NCI-H82 (cell line): ENCODE measurements at regions not wholly inside any gene's neighbourhood (a gene's known extent, or its start where the extent isn't known, plus 50 kb on each side); places are given as distances from the start of the nearest gene placed in this dataset.
"Not testable (repeated sequence)": the region's sequence is repeated elsewhere in the genome, so short reads cannot be mapped to it uniquely, and the experiment has no call there.

ENCODE experiments used
- DNase-seq: peaks from one replicate; lab custom pipeline; 2025; lab: John Stamatoyannopoulos, UW

DNA sequence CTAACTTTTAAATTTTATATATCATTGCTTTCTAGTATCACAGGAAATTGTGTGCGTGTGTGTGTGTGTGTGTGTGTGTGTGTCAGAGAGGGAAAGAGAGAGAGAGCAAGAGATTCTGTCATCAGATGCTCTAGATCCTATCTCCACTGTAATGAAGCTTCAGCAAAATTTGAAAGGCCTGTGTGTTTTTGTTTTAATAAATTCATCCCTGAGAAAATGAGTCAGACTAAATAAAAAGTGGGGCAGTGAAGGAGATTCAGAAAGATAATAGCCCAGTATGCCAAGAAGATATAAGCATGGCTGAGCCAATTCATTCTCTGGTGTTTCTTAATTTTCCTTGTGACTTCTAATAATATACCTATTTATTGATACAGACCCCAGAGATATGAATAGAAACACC is 184.2 kb upstream of the TMEM196 start:
- DNase-seq = no peak

DNA sequence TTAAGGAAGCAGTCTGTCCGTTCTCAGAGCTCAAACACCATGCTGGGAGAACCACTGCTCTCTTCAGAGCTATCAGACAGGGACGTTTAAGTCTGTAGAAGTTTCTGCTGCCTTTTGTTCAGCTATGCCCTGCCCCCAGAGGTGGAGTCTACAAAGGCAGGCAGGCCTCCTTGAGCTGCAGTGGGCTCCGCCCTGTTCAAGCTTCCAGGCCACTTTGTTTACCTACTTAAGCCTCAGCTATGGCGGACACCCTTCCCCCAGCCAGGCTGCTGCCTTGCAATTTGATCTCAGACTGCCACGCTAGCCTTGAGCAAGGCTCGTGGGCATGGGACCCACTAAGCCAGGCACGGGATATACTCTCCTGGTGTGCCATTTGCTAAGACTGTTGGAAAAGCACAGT is 180.7 kb upstream of the TMEM196 start:
- DNase-seq = peak; percentile 39

GRCh38 chr7:19953411-19953810 is 180.0 kb upstream of the TMEM196 start:
- not testable (repeated sequence) for DNase-seq

DNA sequence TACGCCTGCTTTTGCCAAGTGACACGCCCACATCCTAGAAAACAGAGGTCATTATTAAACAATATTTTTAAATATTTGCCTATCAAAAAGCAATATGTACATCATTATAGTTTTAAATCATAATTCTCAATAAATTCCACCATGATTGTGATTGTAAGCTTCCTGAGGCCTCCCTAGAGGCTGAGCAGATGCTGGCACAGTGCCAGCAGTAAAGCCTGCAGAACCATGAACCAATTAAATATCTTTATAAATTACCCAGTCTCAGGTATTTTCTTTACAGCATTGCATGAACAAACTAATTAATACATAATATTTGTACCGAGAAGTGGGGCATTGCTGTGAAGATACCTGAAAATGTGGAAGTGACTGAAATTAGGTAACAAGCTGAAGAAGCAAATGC is 174.7 kb upstream of the TMEM196 start:
- DNase-seq = no peak

GRCh38 chr7:19944363-19945120 is 171.1 kb upstream of the TMEM196 start:
- DNase-seq = peak; percentile 90

GRCh38 chr7:19939746-19940145 is 166.3 kb upstream of the TMEM196 start:
- DNase-seq = no peak

GRCh38 chr7:19932549-19933249 is 159.3 kb upstream of the TMEM196 start:
- peak; percentile 97 for DNase-seq

DNA sequence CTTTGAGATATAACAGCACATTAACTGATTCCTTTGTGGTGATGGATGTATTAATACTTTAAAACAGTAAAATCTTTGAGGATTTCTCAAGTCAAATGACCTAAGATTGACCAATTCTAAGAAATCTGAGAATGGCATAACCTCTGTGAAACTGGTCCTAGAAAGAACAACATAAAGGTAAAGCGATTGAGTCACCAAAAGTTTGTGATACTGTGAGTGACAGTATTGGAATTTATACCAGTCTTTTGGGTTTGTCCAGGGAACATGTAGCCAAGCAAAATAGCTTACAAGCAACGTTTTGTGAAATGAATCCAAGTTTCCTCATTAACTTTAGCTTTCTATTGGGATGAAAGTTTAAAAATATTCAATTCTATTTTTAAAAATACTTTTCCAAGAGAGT is 157.4 kb upstream of the TMEM196 start:
- no peak for DNase-seq

GRCh38 chr7:19930051-19930450 is 156.6 kb upstream of the TMEM196 start:
- DNase-seq = no peak

DNA sequence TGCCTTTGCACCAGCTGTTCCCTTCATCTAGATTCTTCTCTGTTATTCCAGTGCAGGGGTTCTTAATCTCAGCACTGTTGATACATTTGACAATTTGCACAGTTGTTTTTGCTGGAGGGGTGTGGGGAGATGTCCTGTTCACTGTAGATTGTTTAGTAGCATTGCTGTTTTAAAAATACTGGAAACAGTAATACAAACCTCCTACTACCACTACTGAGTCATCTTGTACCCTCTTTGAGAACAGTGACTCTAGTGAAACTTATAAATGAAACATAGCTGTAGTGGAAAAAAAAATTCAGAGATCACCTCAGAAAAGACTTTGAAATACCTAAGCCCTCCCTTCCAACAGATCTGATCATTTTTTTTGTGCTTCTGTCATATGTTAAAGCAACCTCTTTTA is 154.8 kb upstream of the TMEM196 start:
- no peak for DNase-seq

DNA sequence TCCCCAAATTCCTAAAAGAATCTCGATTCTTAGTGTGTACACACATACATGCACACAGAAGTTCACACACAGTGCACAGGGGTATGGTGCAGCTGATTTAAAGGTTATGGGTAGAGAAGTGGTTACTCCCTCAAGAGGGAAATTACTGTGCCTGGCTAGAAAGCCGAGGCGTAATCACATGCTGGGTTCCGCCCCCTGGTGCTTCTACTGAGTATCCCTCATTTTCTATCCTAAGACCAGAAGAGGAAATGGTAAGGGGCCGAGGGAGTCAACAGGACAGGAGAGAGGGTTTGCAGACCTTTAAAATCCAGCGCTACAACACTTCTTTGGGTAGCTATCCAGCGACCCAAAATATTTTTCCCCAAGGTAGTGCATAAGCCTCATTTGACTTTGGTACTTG is 147.3 kb upstream of the TMEM196 start:
- DNase-seq = no peak

DNA sequence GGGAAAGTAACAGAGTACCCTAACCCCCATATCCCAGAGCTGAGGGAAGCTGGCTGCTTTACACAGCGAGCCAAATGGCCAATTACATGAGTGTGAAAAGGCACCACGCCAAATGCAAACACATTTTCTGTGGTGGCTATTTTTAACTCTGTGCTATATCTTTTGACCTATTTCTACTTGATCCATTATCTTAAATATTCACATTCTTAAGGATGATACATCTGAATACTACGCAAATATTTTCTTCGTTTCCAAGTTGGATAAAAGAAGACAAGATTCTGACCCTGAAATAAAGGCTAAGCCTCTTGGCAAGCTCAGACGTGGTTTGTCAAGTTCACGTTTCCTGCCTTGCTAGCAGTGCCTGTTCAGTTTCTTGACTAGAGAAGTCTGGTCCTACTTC is 146.7 kb upstream of the TMEM196 start:
- DNase-seq = no peak

- DNase-seq = no peak
These were observed 146.1 kb upstream of the TMEM196 start for GRCh38 chr7:19919261-19920095.

GRCh38 chr7:19916046-19916445 is 142.6 kb upstream of the TMEM196 start:
- DNase-seq = no peak

DNA sequence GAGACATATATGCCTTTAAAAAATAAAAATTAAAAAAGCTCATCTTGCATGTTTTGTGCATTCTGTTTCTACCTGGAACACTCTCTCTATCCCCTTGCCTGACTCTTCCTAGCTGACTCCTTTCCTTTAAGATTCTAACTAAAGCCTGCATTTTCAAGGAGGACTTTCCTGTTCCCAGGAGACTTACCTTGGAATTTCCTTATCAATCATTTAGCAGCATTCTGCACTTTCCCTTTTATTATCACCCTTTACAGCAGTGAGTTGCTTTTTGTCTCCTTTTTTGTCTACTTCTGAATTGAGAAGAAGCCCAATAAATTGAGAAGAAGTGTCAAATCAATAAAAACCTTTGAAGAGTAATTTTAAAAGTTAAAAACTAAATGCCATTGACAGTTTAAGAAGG is 142.2 kb upstream of the TMEM196 start:
- DNase-seq = no peak

DNA sequence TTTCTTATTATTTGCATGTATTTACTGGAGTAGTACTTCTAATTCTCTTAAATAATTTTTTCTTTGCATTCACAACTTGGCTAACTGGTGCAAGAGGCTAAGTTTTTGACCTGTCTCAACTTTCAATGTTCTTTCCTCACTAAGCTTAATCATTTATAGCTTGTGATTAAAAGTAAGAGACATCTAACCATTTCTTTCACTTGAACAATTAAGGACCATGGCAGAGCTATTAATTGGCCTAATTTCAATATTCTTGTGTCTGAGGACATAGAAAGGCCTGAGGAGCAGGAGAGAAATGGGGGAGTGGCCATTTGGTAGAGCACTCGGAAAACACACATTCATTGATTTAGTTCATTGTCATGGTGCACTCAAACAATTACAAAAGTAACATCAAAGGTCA is 141.4 kb upstream of the TMEM196 start:
- no peak for DNase-seq

GRCh38 chr7:19900118-19900517 is 126.7 kb upstream of the TMEM196 start:
- no peak for DNase-seq

DNA sequence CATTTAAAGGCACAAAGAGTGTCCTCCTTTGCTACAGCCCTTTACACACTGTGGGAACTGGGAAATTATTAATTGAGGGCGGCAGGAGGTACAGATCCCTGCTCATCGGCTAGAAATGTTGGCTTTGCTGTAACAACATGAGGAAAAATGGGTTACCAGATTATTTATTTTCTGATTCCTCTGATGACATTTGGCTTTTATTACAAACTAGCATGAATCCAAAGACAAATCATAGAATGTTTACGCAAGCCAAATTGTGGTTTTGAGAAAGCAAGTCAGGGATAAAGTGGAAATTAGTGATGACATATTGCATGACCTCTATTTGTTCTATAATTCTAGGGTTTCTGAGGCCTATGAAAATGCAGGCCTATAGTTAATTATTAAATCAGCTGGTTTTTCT is 126.1 kb upstream of the TMEM196 start:
- no peak for DNase-seq

- DNase-seq = not testable (repeated sequence)
These were observed 109.5 kb upstream of the TMEM196 start for GRCh38 chr7:19882893-19883292.

- DNase-seq = no peak
These were observed 98.7 kb upstream of the TMEM196 start for GRCh38 chr7:19872094-19872493.

- no peak for DNase-seq
These were observed 97.7 kb upstream of the TMEM196 start for GRCh38 chr7:19871102-19871501.

DNA sequence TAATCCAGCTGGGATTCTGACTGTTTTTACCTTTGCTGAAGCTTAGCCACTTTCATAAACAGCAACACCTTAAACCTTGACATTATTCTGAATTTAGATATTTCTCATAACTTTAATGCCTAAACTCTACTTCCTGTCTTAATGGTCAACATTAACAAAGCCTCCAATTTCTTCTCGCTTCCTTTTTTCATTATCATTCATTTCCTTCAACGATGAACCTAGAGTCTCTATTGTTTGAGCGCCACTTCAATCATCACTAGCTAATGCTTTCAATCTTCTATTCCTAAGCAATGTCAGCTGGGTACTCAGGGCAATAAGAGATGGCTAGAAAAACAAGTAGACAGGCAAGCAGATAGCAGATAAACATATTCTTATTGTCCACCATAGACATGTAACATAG is 96.6 kb upstream of the TMEM196 start:
- DNase-seq = no peak
